ENCODE measurements at regions not wholly inside any gene's neighbourhood (a gene's known extent, or its start where the extent isn't known, plus 50 kb on each side); places are given as distances from the start of the nearest gene placed in this dataset.

GRCh38 chr2:34627003-34627402, 1027.9 kb upstream of the FAM98A start:
- no peak for TF ChIP-seq TAF1 (IDR thresholded peaks at IDR 0.05; ENCODE audit: borderline replicate concordance, low read depth, low read length)
- no peak for TF ChIP-seq POLR2A (IDR thresholded peaks at IDR 0.05; ENCODE audit: low read depth, low read length)
- TF ChIP-seq POLR2AphosphoS5 (IDR thresholded peaks at IDR 0.05; ENCODE audit: low read depth, low read length): no peak
